T-helper 17 cell (primary cell): ENCODE measurements at regions not wholly inside any gene's neighbourhood (a gene's known extent, or its start where the extent isn't known, plus 50 kb on each side); places are given as distances from the start of the nearest gene placed in this dataset.
"Not testable (repeated sequence)": the region's sequence is repeated elsewhere in the genome, so short reads cannot be mapped to it uniquely, and the experiment has no call there.

Experiments
- ATAC-seq: fragments of 150-1000 bp; cut with Tn5 transposase; 2 replicates; pipeline ENCODE4 v1.10.0; 2021; ENCODE audit warnings: mild to moderate bottlenecking, moderate library complexity
- DNase-seq, 3 donors: peaks; one replicate each; pipeline versions ENCODE4 v3.0.0 to v3.0.0-alpha.2; 2020 to 2021
- H3K9me3 ChIP-seq: one replicate; pipeline ENCODE4 v1.7.0; 2013; ENCODE audit warnings: low read length, mild to moderate bottlenecking; ENCODE audit not compliant: control insufficient read depth, poor library complexity, severe bottlenecking
- H3K27ac Mint-ChIP-seq: one replicate; pipeline ENCODE4 v1.8.0; 2022; ENCODE audit warnings: mild to moderate bottlenecking, moderate library complexity, mixed read lengths
- H3K27me3 Mint-ChIP-seq: one replicate; pipeline ENCODE4 v1.8.0; 2022; ENCODE audit warnings: mixed read lengths
- H3K36me3 Mint-ChIP-seq: one replicate; pipeline ENCODE4 v1.8.0; 2022; ENCODE audit warnings: low read depth, mixed read lengths
- H3K4me1 Mint-ChIP-seq: one replicate; pipeline ENCODE4 v1.8.0; 2022; ENCODE audit warnings: mild to moderate bottlenecking, mixed read lengths
- H3K4me3 Mint-ChIP-seq: one replicate; pipeline ENCODE4 v1.8.0; 2022; ENCODE audit warnings: mild to moderate bottlenecking, moderate library complexity, mixed read lengths

- ATAC-seq, result no peak
Observed at GRCh38 chr14:87632796-87633195, 360.2 kb downstream of the GALC start.

DNA sequence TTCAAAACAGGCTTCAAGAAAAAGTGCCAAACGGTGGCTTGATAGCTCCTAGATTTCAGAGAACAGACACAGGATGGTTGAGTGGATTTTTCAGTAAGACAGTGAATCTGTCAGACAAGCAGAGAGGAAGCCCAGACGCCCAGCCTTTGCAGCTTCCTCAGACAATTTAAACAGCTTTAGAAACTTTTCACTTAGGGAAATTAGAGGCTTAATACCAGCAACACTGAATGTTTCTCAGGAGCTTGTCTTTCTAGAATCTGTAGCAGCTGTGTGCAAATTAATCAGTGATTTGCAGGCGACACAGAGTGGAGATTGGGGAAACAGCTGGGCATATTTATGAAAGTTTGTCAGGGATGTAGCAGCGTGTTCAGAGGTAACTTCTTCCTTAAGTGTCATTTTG lies 362.1 kb downstream of the GALC start:
- Mint-ChIP-seq H3K4me1 (no peaks in the 10 kb centered on the region), H3K4me3 (no peak overlapping the region), H3K27me3 (peaks cover 9% of the 10 kb centered on the region), H3K36me3 (no peaks in the 10 kb centered on the region), H3K27ac (no peak overlapping the region)
- no peak for DNase-seq
- no peaks in the 10 kb centered on the region for H3K9me3 ChIP-seq
- ATAC-seq, result no peak

More at GRCh38 chr14:87632796-87633195, 360.2 kb downstream of the GALC start:
- Mint-ChIP-seq H3K27me3 (peaks cover 14% of the 10 kb centered on the region), H3K27ac (no peak overlapping the region), H3K4me1 (no peaks in the 10 kb centered on the region), H3K4me3 (no peak overlapping the region), H3K36me3 (no peaks in the 10 kb centered on the region)
- H3K9me3 ChIP-seq, result no peaks in the 10 kb centered on the region
- no peak for DNase-seq

DNA sequence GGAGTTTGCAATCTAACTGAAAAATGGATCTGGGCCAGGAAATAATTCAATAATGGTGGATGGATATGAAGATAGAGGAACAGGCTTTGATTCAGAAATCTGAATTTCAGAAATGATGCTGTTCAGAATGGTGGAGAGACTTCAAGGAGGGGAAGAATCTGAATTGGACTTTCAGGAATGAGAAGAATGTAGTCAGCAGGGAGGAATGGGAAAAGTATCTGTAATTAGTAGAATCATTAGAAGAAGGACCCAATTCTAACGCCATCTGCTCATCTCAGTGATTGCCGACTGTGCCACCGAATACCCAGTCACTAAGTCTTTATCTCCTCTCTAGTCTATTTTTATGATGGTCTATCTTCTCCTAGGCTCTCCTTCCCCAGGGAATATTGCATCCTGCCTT lies 363.2 kb downstream of the GALC start:
- no peaks in the 10 kb centered on the region for H3K9me3 ChIP-seq
- peaks cover 6% of the 10 kb centered on the region for H3K27me3 Mint-ChIP-seq

GRCh38 chr14:87628780-87629179 lies 364.2 kb downstream of the GALC start:
- H3K27ac Mint-ChIP-seq, result no peak overlapping the region
- DNase-seq, result no peak
- no peak for ATAC-seq
- H3K4me3 Mint-ChIP-seq, result no peak overlapping the region
- no peaks in the 10 kb centered on the region for H3K9me3 ChIP-seq
- H3K27me3 Mint-ChIP-seq, result peaks cover 6% of the 10 kb centered on the region
- H3K36me3 Mint-ChIP-seq, result no peaks in the 10 kb centered on the region
- no peaks in the 10 kb centered on the region for H3K4me1 Mint-ChIP-seq

More for the DNA sequence above, 363.2 kb downstream of the GALC start:
- no peak for DNase-seq
- Mint-ChIP-seq H3K4me3 (no peak overlapping the region), H3K4me1 (no peaks in the 10 kb centered on the region), H3K36me3 (no peaks in the 10 kb centered on the region), H3K27ac (no peak overlapping the region)
- ATAC-seq, result no peak

DNA sequence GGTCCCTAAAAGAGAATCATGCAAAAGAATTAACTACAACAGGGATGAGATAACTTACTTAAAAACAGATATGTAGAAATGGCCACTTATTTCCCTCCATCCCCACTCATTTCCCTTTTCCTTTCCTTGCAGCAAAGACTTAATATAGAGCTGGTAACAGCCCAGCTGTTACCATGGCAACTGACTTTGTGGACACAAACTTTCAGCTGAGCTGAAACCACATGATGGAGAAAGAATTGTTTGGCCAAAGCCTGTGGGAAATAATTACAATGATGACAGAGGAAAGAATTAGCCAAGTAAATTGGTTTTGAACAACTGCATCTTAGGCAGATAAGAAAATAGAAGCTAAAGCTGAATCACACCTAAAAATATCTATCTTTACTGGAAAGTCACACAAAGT lies 364.9 kb downstream of the GALC start:
- Mint-ChIP-seq H3K36me3 (no peaks in the 10 kb centered on the region), H3K27ac (no peak overlapping the region), H3K27me3 (peaks cover 4% of the 10 kb centered on the region), H3K4me3 (no peak overlapping the region), H3K4me1 (no peaks in the 10 kb centered on the region)
- H3K9me3 ChIP-seq, result no peaks in the 10 kb centered on the region
- DNase-seq, result no peak
- ATAC-seq, result no peak

DNA sequence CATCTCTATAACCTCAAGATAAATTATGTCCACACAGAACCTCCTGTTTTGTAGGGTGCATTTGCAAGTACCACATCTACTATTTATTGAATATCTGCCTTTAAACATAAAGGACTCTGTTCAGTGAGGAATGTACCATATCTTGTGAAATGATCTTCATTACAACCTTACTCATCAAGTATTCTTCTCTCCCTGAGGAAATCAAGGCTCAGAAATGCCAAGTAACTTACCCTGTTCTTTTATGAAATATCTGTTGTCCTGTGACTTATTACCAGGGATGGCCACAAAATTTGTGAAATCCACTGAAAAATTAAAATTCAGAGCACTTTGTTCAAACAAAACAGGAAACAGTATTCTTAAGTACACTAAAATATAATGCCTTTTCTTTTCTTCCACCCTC lies 366.7 kb downstream of the GALC start:
- no peak for ATAC-seq
- Mint-ChIP-seq H3K27me3 (no peaks in the 10 kb centered on the region), H3K4me3 (no peak overlapping the region), H3K4me1 (no peaks in the 10 kb centered on the region), H3K27ac (no peak overlapping the region), H3K36me3 (no peaks in the 10 kb centered on the region)
- DNase-seq, result no peak
- no peaks in the 10 kb centered on the region for H3K9me3 ChIP-seq

DNA sequence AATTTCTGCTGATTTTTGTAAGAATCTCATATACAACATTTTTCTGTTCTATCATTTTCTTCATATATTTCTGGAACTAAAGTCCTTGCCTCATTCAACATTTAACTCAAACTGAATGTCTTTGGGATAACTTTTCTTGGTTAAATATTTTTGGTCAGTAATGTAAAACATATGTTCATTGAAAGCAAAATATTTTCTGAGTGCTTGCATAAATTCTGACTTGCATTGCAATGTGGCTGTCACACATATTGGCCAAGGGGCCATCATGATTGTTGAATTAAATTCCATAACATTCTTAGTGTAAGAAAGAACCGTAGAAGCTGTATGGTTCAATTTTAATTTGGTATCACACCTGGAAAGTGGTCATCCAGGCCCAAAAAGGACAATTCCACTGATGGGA lies 369.4 kb downstream of the GALC start:
- no peak for ATAC-seq
- H3K4me1 Mint-ChIP-seq, result no peaks in the 10 kb centered on the region
- no peaks in the 10 kb centered on the region for H3K9me3 ChIP-seq
- no peak overlapping the region for H3K4me3 Mint-ChIP-seq
- DNase-seq, result no peak
- H3K27ac Mint-ChIP-seq, result no peak overlapping the region
- H3K27me3 Mint-ChIP-seq, result no peaks in the 10 kb centered on the region
- H3K36me3 Mint-ChIP-seq, result no peaks in the 10 kb centered on the region

- Mint-ChIP-seq H3K36me3 (no peaks in the 10 kb centered on the region), H3K27ac (no peak overlapping the region), H3K4me3 (no peak overlapping the region), H3K4me1 (no peaks in the 10 kb centered on the region), H3K27me3 (peaks cover 13% of the 10 kb centered on the region)
- ATAC-seq (no peak), DNase-seq (no peak)
- H3K9me3 ChIP-seq, result no peaks in the 10 kb centered on the region
Observed at GRCh38 chr14:87617079-87617478, 375.9 kb downstream of the GALC start.

- Mint-ChIP-seq H3K36me3 (no peaks in the 10 kb centered on the region), H3K4me1 (no peaks in the 10 kb centered on the region), H3K4me3 (no peak overlapping the region), H3K27me3 (peaks cover 13% of the 10 kb centered on the region), H3K27ac (no peak overlapping the region)
- no peak for ATAC-seq
- no peaks in the 10 kb centered on the region for H3K9me3 ChIP-seq
- no peak for DNase-seq
Observed at GRCh38 chr14:87615822-87616679, 376.9 kb downstream of the GALC start.

DNA sequence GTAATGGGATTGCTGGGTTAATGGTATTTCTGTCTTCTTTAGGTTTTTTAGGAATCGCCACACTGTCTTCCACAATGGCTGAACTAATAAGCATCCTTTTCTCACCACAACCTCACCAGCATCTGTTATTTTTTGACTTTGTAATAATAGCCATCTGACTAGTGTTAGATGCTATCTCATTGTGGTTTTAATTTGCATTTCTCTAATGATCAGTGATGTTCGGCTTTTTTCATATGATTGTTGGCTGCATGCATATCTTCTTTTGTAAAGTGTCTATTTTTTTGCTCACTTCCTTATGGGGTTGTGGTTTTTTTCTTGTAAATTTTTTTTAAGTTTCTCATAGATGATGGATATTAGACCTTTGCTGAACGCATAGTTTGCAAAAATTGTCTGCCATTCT lies 377.9 kb downstream of the GALC start:
- ATAC-seq (no peak), DNase-seq (no peak)
- H3K36me3 Mint-ChIP-seq, result no peaks in the 10 kb centered on the region

GRCh38 chr14:87613881-87614280 lies 379.1 kb downstream of the GALC start:
- DNase-seq (no peak), ATAC-seq (no peak)
- peaks cover 13% of the 10 kb centered on the region for H3K27me3 Mint-ChIP-seq
- H3K9me3 ChIP-seq, result no peaks in the 10 kb centered on the region
- H3K4me1 Mint-ChIP-seq, result no peaks in the 10 kb centered on the region
- H3K36me3 Mint-ChIP-seq, result no peaks in the 10 kb centered on the region
- H3K4me3 Mint-ChIP-seq, result no peak overlapping the region
- no peak overlapping the region for H3K27ac Mint-ChIP-seq

More for the DNA sequence above, 377.9 kb downstream of the GALC start:
- Mint-ChIP-seq H3K27ac (no peak overlapping the region), H3K4me3 (no peak overlapping the region), H3K4me1 (no peaks in the 10 kb centered on the region), H3K27me3 (peaks cover 13% of the 10 kb centered on the region)
- no peaks in the 10 kb centered on the region for H3K9me3 ChIP-seq

- not testable (repeated sequence) for H3K27me3 Mint-ChIP-seq, H3K27ac Mint-ChIP-seq, DNase-seq, ATAC-seq, H3K36me3 Mint-ChIP-seq, H3K4me1 Mint-ChIP-seq, H3K9me3 ChIP-seq, H3K4me3 Mint-ChIP-seq
Observed at GRCh38 chr14:87607056-87607455, 385.9 kb downstream of the GALC start.

GRCh38 chr14:87601036-87601435 lies 391.9 kb downstream of the GALC start:
- H3K27me3 Mint-ChIP-seq, result no peaks in the 10 kb centered on the region
- no peaks in the 10 kb centered on the region for H3K36me3 Mint-ChIP-seq
- no peaks in the 10 kb centered on the region for H3K4me1 Mint-ChIP-seq
- no peak overlapping the region for H3K4me3 Mint-ChIP-seq
- H3K9me3 ChIP-seq, result no peaks in the 10 kb centered on the region
- ATAC-seq (no peak), DNase-seq (no peak)
- no peak overlapping the region for H3K27ac Mint-ChIP-seq

DNA sequence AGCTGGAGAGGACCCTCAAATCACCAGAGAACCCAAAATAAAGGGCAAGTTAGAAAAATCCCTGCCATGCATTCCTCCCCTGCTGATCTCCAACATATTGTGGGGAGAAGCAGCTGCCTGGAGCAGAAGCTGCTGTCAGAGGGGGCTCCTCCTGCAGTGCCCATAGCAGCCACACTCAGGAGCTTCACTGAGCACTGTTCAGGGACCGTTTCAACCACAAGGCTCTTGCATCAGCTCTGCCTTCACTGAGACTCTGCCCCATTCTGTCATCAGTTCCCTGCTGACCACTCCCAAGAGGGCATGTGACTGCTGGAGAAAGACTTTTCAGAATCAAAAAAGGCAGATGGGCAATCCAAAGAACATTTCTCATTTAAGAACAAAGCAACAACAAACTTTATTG lies 392.7 kb downstream of the GALC start:
- Mint-ChIP-seq H3K4me3 (no peak overlapping the region), H3K4me1 (no peaks in the 10 kb centered on the region), H3K36me3 (no peaks in the 10 kb centered on the region), H3K27ac (no peak overlapping the region), H3K27me3 (no peaks in the 10 kb centered on the region)
- H3K9me3 ChIP-seq, result no peaks in the 10 kb centered on the region
- DNase-seq (no peak), ATAC-seq (no peak)
